ENCODE measurements at regions not wholly inside any gene's neighbourhood (a gene's known extent, or its start where the extent isn't known, plus 50 kb on each side); places are given as distances from the start of the nearest gene placed in this dataset.

DNA sequence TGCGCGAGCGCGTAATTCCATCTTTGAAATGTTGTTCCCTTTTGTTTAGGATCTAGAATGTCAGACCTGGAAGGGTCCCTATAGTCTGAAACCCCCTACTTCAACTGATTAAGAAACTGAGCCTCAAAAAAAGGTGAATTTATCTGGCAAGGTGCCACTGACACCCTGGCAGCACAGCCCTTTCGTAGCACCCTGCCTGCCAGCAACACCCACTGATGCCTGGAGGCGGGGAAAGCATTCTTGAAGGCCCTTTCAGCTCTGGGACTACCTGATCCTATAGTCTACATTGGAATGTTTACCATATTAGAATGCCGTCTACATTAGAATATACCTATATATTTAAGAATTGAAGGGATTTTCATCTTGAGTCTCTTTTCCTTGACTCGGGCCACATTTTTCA, 542.3 kb downstream of the BUD13 start:
- Histone ChIP-seq H3K36me3 (no peaks in the 10 kb centered on the region), H3K4me1 (replicated peaks) (no peaks in the 10 kb centered on the region), H3K9me3 (replicated peaks) (no peaks in the 10 kb centered on the region), H3K27ac (no peak overlapping the region), H3K27me3 (replicated peaks) (no peaks in the 10 kb centered on the region), H3K4me3 (no peak overlapping the region)
- DNase-seq (ENCODE audit: low read depth in 1 of 2, low spot score in 2 of 2), result no peak

DNA sequence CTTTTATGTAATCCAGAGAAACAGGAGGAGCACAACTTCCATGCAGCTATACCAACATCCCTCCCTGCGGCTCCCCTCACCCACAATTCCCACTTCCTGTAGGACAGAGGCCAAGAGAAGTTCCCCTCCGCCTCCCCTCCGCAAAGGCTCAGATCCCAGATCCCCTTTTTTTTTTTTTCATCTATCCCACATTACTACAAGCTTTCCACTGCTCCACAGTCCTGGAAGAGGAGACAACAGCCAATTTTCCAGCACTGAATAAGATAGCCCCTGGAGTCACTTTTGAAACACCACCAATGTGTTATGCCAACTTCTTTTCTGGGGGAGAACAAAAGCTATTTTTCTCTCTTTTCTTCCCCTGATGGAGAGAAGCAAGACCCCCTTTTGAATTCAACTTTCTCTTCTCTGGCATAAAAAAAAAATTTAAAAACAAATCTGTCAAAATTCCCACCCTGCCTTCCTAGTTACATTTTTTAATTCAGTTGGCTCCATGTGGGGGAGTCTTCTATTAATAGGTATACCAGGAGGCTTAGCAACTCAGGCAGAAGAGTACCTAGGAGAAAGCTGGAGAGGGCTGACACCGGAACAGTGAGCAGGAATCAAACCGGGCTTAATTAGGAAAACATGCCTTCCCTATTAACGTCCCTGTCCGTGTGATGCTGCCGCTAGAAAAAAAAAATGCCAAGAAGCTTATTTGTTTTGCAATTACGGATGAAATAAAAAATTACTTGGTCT, 543.4 kb downstream of the BUD13 start:
- no peaks in the 10 kb centered on the region for H3K27me3 ChIP-seq (replicated peaks)
- H3K4me3 ChIP-seq, result no peak overlapping the region
- H3K4me1 ChIP-seq (replicated peaks), result no peaks in the 10 kb centered on the region
- H3K27ac ChIP-seq, result no peak overlapping the region
- H3K36me3 ChIP-seq, result no peaks in the 10 kb centered on the region
- H3K9me3 ChIP-seq (replicated peaks), result no peaks in the 10 kb centered on the region
- DNase-seq (ENCODE audit: low read depth in 1 of 2, low spot score in 2 of 2), result no peak

DNA sequence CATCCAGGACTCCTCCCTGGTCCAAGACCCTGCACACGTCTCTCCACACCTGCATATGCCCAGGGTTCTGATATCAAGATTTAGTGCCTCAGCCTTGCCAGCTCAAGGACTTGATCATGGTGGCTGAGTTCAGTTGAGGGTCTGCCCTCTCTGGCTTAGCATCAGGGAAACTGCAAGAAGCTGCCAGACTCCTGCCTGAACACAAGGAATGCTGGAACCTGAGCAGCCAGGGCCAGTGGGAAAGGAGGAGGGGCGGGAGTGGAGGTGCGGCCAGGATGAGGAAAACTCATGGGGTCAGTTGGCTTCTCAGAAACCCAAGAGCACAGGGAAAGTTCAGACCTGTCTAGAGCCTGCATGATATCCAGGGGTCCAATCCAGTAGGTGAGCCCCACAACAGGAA, 546.1 kb downstream of the BUD13 start:
- no peak for DNase-seq (ENCODE audit: low read depth in 1 of 2, low spot score in 2 of 2)

DNA sequence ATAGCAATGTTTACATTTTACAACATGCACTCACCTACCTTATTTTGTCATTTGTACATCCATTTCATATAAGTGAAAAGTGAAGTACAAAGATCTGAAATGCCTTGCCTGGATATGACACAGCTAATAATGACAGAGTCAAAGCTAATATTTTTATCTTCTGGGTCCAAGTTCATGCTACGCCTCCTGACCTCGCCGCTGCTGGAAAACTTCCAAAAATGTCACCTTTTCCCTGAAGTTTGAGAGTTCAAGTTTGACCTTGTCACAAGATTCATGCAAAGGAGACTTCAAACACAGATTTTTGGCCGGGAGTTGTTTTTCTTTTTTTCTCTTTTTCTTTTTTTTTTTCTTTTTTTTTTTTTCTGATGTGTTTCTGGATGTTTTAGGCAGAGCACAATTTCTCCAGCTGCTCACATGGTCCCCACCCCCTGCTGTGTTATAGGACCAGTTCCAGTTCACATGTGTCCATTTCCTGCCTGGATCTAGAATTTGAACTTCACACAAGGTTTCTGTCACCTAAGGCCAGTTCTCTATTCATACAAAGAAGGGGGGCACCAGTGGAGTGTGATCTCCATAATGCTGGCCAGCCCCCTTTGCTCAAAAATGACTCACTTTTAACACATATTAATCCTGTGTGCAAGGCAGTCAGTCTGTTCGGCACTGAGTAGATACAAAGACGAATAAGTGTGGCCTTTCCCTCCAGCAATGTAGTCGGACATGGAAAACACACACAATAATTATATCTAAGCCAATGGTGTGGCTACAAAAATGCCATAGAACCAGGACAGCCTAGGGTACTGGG, 546.8 kb downstream of the BUD13 start:
- H3K27ac ChIP-seq, result no peak overlapping the region
- no peaks in the 10 kb centered on the region for H3K9me3 ChIP-seq (replicated peaks)
- H3K4me1 ChIP-seq (replicated peaks), result no peaks in the 10 kb centered on the region
- no peak overlapping the region for H3K4me3 ChIP-seq
- H3K27me3 ChIP-seq (replicated peaks), result no peaks in the 10 kb centered on the region
- DNase-seq (ENCODE audit: low read depth in 1 of 2, low spot score in 2 of 2), result no peak
- H3K36me3 ChIP-seq, result no peaks in the 10 kb centered on the region

More for the DNA sequence above, 546.1 kb downstream of the BUD13 start:
- Histone ChIP-seq H3K27ac (no peak overlapping the region), H3K9me3 (replicated peaks) (no peaks in the 10 kb centered on the region), H3K4me3 (no peak overlapping the region), H3K36me3 (no peaks in the 10 kb centered on the region), H3K27me3 (replicated peaks) (no peaks in the 10 kb centered on the region), H3K4me1 (replicated peaks) (no peaks in the 10 kb centered on the region)

DNA sequence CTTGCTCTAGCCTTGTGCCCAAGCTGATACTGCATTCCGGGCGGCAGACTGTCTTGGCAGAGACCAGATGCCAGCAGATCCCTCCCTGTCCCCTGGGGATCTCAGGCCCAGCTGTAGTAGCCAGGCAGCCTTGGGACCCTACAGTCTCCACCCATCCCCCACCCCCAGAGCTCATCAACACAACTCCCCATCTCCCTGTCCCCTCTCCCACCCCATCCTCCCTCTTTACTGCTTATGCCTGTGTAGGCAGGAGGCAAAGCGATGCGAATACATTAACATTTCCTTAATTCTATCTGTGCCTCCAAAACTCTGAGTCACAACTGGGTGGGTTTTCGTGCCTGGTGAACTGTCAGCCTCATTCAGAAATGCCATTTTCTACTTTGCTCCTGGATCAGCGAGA, 547.6 kb downstream of the BUD13 start:
- Histone ChIP-seq H3K9me3 (replicated peaks) (no peaks in the 10 kb centered on the region), H3K4me1 (replicated peaks) (no peaks in the 10 kb centered on the region), H3K4me3 (no peak overlapping the region), H3K27ac (no peak overlapping the region), H3K27me3 (replicated peaks) (no peaks in the 10 kb centered on the region), H3K36me3 (no peaks in the 10 kb centered on the region)
- DNase-seq (ENCODE audit: low read depth in 1 of 2, low spot score in 2 of 2), result no peak

DNA sequence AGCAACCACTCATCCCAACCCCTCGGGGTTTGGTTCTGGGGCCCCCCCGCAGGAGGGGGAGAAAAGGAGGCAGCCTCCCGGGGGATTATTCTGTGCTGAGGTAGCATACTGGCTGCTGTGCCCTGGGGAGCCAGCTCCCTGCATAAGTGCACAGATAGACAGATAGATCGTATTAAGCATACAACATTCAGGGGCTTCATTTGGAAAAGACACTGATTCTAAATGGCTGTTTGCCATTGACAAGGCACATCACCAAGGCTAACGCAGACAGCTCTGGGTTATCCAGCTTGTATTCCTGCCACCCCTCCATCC, 547.9 kb downstream of the BUD13 start:
- no peaks in the 10 kb centered on the region for H3K36me3 ChIP-seq
- no peak overlapping the region for H3K27ac ChIP-seq
- DNase-seq (ENCODE audit: low read depth in 1 of 2, low spot score in 2 of 2), result no peak
- H3K4me1 ChIP-seq (replicated peaks), result no peaks in the 10 kb centered on the region
- no peaks in the 10 kb centered on the region for H3K9me3 ChIP-seq (replicated peaks)
- no peaks in the 10 kb centered on the region for H3K27me3 ChIP-seq (replicated peaks)
- no peak overlapping the region for H3K4me3 ChIP-seq

DNA sequence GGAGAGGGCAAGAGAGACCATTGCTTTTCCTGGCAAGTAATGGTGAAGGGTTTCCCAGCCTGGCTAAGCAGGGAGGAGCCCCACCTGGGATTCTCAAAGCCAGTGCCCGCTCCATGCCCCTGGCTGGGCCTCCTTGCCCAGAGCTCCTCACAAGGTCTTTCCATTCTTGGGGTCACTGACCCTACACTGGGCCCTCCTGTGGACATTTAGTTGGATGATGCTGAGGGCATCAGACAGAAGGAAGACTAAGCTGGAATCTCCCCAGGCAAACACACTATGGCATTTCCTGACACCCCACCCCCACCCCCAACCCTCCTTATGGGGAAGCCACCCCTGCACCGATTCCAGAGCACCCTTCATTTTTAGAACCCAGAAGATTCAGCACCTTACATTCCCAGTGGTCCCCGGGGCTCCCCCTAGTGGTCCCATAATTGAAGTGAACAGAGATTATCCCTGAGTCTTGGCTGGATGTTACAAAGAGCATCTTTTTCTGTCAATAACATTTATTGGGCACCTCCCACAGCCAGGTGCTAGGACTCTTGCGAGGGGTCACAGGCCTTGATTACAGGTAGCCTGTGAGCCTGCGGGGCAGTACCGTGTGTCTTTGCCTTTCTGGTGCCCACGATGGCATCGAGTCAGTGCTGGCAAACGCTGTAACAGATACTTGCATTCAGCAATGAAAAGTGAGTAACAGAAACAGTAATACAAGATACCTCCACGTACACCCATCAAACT, 548.5 kb downstream of the BUD13 start:
- H3K27ac ChIP-seq, result no peak overlapping the region
- H3K4me1 ChIP-seq (replicated peaks), result no peaks in the 10 kb centered on the region
- DNase-seq (ENCODE audit: low read depth in 1 of 2, low spot score in 2 of 2), result peak in 1 of 2 experiments; percentile 2
- H3K9me3 ChIP-seq (replicated peaks), result no peaks in the 10 kb centered on the region
- H3K4me3 ChIP-seq, result no peak overlapping the region
- no peaks in the 10 kb centered on the region for H3K27me3 ChIP-seq (replicated peaks)
- no peaks in the 10 kb centered on the region for H3K36me3 ChIP-seq

DNA sequence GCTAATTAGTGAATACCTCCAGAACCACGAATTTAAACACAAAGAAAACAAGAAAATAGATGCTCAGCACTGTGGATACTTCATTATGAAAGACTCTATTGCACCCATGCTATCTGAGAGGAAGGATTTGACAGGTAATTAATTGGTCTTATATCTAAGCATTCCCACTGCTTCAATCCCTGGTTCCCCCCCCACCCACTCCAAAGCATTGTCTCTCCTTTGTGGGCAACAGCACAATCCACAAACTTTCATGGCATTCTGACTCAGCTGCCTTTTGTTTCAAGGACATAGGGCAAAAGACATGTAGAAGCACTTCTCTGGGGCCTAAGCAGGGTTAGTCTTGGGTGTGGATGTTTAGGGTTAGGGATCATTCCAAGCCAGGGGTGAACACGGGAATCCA, 551.4 kb downstream of the BUD13 start:
- H3K9me3 ChIP-seq (replicated peaks), result no peaks in the 10 kb centered on the region
- H3K27ac ChIP-seq, result no peak overlapping the region
- H3K4me1 ChIP-seq (replicated peaks), result no peaks in the 10 kb centered on the region
- DNase-seq (ENCODE audit: low read depth in 1 of 2, low spot score in 2 of 2), result no peak
- no peaks in the 10 kb centered on the region for H3K36me3 ChIP-seq
- H3K4me3 ChIP-seq, result no peak overlapping the region
- no peaks in the 10 kb centered on the region for H3K27me3 ChIP-seq (replicated peaks)

DNA sequence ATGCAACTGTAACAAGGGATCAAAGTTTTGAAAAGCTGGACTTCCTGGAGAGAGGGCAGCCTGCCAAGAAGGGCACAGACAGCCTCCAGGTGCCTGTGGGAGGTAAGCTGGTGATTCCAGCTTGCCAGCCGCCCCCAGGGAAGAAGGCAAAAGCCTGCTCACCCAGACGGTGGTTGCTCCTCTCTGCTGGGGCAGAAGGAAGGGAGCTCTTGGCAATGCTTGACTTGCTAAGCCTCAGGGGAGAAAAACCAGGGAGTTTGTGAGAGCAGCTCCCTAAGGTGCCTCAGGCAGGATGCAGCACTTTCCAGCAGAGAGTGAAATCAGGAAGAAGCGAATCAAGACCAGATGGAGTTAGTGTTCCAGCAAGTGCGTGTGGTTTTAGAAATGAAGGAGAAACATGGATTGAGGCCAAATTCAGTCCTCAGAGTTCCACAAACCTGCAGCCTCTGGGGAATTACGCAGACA, 553.6 kb downstream of the BUD13 start:
- Histone ChIP-seq H3K27ac (no peak overlapping the region), H3K27me3 (replicated peaks) (no peaks in the 10 kb centered on the region), H3K36me3 (no peaks in the 10 kb centered on the region), H3K9me3 (replicated peaks) (no peaks in the 10 kb centered on the region), H3K4me3 (no peak overlapping the region), H3K4me1 (replicated peaks) (no peaks in the 10 kb centered on the region)
- DNase-seq (ENCODE audit: low read depth in 1 of 2, low spot score in 2 of 2), result no peak

DNA sequence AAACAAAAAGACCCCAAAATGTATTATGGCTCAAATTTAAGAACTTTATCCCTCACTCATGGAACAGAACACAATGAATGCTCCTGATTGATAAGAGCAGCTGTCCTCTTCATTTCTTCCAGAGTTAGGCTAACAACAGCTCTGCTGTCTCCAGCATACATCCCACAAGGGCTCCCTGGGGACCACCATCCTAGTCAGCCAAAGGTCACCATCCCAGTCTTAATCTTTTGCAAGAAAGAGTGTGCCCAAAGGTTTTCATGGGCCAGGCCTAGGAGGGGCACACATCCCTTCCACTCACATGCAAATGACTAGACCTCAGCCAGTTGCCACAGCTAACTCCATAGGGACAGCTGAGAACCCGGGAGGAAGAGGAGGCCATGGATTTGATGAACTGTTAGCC, 555.3 kb downstream of the BUD13 start:
- Histone ChIP-seq H3K27me3 (replicated peaks) (no peaks in the 10 kb centered on the region), H3K27ac (no peak overlapping the region)

DNA sequence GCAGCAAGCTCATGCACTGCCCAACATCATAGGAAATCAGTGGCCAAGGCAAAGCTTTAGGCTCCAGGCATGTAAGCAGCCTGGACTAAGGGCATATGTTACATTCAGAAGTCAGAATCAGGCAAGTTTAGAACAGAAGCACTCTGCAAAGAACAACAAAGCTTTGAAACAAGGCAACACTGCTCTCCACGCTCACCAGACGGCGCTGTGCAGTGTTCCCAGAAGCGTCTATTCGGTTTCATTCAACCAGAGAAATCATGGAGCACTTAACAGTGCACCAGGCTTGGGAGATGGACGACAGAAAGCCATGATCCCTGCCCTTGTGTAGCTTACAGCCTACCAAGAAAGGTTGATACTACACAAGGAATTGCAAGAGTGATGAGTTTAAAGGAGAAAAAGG, 555.8 kb downstream of the BUD13 start:
- Histone ChIP-seq H3K27ac (no peak overlapping the region), H3K4me3 (no peak overlapping the region), H3K27me3 (replicated peaks) (no peaks in the 10 kb centered on the region), H3K4me1 (replicated peaks) (no peaks in the 10 kb centered on the region), H3K9me3 (replicated peaks) (no peaks in the 10 kb centered on the region), H3K36me3 (no peaks in the 10 kb centered on the region)
- DNase-seq (ENCODE audit: low read depth in 1 of 2, low spot score in 2 of 2), result no peak

More for the DNA sequence above, 555.3 kb downstream of the BUD13 start:
- no peaks in the 10 kb centered on the region for H3K36me3 ChIP-seq
- H3K4me3 ChIP-seq, result no peak overlapping the region
- H3K4me1 ChIP-seq (replicated peaks), result no peaks in the 10 kb centered on the region
- DNase-seq (ENCODE audit: low read depth in 1 of 2, low spot score in 2 of 2), result no peak
- H3K9me3 ChIP-seq (replicated peaks), result no peaks in the 10 kb centered on the region

DNA sequence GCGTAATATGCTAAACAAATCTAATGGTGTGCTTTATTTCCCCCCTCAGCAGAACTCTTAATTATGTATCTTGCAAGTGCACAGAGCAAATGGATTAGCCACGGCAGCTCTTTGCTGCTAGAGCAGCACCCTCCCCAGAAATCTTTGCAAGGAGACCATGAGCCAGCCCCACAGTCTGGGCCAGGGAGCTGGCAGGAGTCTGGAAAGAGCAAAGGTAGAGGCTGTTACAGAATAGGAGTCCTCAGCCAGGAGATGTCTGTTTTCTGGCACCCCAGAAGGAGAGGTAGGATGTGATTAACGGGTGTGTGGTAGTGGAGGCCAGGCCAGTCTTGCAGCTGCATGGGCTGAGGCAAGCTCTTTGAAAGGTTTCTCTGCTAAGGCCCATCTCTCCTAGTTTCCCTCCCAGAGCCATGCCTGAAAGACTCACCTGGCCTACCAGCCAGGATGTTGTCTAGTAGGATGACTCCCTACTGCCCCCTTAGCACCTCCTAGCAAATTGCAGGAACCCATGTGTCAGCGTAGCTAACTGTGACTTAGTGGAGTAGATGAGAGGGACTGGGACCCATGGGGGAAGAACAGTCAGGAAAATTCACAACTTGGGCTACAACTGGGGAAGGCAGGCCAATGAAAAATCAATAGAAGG, 557.2 kb downstream of the BUD13 start:
- no peak overlapping the region for H3K4me3 ChIP-seq
- H3K27me3 ChIP-seq (replicated peaks), result no peaks in the 10 kb centered on the region
- no peak for DNase-seq (ENCODE audit: low read depth in 1 of 2, low spot score in 2 of 2)
- no peaks in the 10 kb centered on the region for H3K9me3 ChIP-seq (replicated peaks)
- H3K4me1 ChIP-seq (replicated peaks), result no peaks in the 10 kb centered on the region
- no peaks in the 10 kb centered on the region for H3K36me3 ChIP-seq
- no peak overlapping the region for H3K27ac ChIP-seq

DNA sequence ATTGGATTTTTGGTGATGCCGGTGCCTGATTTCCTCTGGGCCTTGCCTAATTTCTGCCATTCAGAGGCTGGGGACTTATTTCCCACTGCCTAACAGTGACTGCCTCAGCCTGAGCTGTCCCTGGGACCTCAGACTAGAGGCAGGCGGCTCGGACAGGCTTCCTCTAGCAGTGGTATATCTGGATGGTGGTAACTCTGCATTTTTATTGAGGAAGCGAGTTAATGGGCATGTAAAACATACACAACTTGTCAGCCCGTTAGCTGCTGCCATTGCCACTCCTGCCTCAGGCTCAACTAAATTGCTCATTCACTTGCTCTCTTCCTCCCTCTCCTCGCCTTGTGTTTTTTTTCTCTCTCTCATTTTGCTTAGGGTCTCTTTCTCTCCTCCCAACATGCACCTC, 561.6 kb downstream of the BUD13 start:
- DNase-seq (ENCODE audit: low read depth in 1 of 2, low spot score in 2 of 2), result no peak
- H3K27me3 ChIP-seq (replicated peaks), result no peaks in the 10 kb centered on the region
- H3K36me3 ChIP-seq, result no peaks in the 10 kb centered on the region
- H3K9me3 ChIP-seq (replicated peaks), result no peaks in the 10 kb centered on the region
- H3K4me3 ChIP-seq, result no peak overlapping the region
- H3K4me1 ChIP-seq (replicated peaks), result no peaks in the 10 kb centered on the region
- H3K27ac ChIP-seq, result no peak overlapping the region

DNA sequence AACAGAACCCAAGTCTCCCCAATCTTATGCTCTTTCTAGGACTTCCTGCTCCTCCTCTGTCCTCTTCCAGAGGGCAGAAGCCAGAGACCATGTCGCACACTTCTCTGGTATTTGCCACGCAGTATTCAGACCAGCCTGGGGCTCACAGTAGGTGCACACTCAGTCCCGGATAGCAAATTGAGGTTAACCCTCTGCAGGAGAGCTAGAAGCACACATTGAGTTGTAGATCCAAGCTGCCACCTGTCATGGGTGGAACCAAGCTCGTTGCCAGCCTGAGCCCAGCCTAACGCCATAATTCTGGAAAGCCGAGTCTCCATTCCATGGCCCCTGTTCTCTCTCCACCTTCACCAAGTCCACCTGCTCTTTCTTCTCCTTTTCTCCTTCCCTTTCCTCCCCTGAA, 562.1 kb downstream of the BUD13 start:
- Histone ChIP-seq H3K9me3 (replicated peaks) (no peaks in the 10 kb centered on the region), H3K36me3 (no peaks in the 10 kb centered on the region), H3K4me3 (no peak overlapping the region), H3K27ac (no peak overlapping the region), H3K4me1 (replicated peaks) (no peaks in the 10 kb centered on the region), H3K27me3 (replicated peaks) (no peaks in the 10 kb centered on the region)
- DNase-seq (ENCODE audit: low read depth in 1 of 2, low spot score in 2 of 2), result no peak

All from SJSA1 (cell line).